ENCODE measurements at regions not wholly inside any gene's neighbourhood (a gene's known extent, or its start where the extent isn't known, plus 50 kb on each side); places are given as distances from the start of the nearest gene placed in this dataset.
"Not testable (repeated sequence)": the region's sequence is repeated elsewhere in the genome, so short reads cannot be mapped to it uniquely, and the experiment has no call there.

DNA sequence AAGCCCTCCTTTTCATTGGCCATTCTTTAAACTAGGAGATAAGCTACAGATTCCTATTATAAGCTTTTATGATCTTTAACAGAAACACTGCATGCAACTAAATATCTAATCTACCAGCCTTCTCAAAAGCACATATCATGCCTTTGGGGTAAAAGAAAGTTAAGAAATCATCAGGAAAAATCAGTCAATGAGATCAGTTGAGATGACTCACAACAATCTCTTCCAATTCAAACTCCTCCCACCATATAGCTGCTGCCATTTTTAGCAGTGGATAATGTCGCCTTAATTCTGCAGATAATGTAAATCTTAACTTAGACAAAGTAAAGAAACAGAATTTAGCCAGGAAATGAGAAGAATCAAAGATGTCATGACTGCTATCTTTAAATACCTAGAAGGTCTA is 135.2 kb upstream of the BCL6 start:
- H3K4me1 Mint-ChIP-seq (ENCODE audit: low read depth in 2 of 2) = peaks cover 0 to 7% of the 10 kb centered on the region in 2 donors
- H3K9me3 Mint-ChIP-seq = peaks cover 3% of the 10 kb centered on the region
- H3K27me3 Mint-ChIP-seq = peaks cover 0 to 2% of the 10 kb centered on the region in 2 donors
- H3K27ac Mint-ChIP-seq = no peak overlapping the region
- ATAC-seq (no peak), DNase-seq (ENCODE audit: low spot score) (no peak)
- H3K36me3 Mint-ChIP-seq = no peaks in the 10 kb centered on the region
- no peak overlapping the region for H3K4me3 Mint-ChIP-seq

DNA sequence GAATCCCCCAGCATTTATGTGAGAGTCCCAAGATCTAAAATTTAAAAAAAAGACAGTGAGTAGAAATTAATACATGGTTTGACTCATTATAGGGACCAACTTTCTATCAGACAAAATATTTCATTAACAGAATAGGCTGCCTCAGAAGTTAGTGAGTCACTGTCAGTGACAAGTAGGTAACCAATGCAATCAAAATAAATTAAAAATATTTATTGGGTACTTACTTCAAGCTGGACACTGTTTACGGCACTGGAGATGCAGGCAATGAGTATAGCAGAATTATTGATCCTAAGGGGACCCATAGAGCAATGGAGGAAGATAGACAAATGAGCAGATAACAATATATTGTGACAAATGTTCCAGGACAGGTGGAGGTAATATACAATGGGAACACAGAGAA is 135.6 kb upstream of the BCL6 start:
- H3K27me3 Mint-ChIP-seq = peaks cover 0 to 2% of the 10 kb centered on the region in 2 donors
- no peak for ATAC-seq

DNA sequence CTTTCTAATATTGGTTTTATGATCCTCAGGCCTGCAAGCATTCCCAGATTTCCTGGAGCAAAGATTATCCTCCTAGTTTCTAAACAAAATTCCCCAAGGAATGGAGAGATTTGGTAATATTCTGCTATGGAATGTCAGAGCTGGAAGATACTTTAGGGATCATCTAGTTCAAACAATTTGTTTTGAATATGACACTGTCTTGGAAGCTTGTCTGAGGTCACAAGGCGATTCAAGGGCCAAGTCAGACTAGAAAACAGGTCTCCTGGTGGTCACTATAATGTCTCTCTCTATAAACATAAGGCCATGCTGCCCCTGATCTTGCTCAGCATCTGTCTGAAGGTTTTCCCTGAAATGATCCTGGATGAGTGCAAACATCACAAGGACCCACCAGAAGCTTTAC is 143.4 kb upstream of the BCL6 start:
- Mint-ChIP-seq H3K9me3 (no peaks in the 10 kb centered on the region), H3K4me1 (ENCODE audit: low read depth in 2 of 2) (peaks cover 13 to 26% of the 10 kb centered on the region in 2 donors), H3K36me3 (no peaks in the 10 kb centered on the region), H3K27ac (no peak overlapping the region), H3K27me3 (peaks cover 0 to under 1% of the 10 kb centered on the region in 2 donors), H3K4me3 (no peak overlapping the region)
- ATAC-seq (no peak), DNase-seq (ENCODE audit: low spot score) (no peak)

More for the DNA sequence above, 135.6 kb upstream of the BCL6 start:
- Mint-ChIP-seq H3K9me3 (peaks cover 3% of the 10 kb centered on the region), H3K27ac (no peak overlapping the region), H3K4me3 (no peak overlapping the region), H3K36me3 (no peaks in the 10 kb centered on the region), H3K4me1 (ENCODE audit: low read depth in 2 of 2) (peaks cover 0 to 7% of the 10 kb centered on the region in 2 donors)
- no peak for DNase-seq (ENCODE audit: low spot score)

DNA sequence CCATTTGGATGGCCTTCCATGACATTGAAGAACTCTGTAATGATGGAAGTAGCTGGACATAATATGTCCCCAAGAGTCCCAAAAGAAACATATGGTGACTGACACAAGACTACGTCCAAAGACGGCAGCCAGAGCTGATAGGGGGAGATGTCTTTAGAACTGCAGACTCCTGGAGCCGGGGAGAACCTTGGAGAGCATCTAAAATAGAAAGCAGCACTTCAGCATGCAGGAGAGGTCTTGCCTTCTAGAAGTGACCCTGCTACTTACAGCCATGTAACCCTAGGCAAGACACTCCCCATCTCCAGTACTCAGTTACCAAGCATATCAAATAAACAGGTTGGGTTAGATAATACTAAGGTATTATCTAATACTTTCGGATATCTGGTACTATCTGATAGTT is 143.8 kb upstream of the BCL6 start:
- no peak for ATAC-seq
- no peaks in the 10 kb centered on the region for H3K36me3 Mint-ChIP-seq

DNA sequence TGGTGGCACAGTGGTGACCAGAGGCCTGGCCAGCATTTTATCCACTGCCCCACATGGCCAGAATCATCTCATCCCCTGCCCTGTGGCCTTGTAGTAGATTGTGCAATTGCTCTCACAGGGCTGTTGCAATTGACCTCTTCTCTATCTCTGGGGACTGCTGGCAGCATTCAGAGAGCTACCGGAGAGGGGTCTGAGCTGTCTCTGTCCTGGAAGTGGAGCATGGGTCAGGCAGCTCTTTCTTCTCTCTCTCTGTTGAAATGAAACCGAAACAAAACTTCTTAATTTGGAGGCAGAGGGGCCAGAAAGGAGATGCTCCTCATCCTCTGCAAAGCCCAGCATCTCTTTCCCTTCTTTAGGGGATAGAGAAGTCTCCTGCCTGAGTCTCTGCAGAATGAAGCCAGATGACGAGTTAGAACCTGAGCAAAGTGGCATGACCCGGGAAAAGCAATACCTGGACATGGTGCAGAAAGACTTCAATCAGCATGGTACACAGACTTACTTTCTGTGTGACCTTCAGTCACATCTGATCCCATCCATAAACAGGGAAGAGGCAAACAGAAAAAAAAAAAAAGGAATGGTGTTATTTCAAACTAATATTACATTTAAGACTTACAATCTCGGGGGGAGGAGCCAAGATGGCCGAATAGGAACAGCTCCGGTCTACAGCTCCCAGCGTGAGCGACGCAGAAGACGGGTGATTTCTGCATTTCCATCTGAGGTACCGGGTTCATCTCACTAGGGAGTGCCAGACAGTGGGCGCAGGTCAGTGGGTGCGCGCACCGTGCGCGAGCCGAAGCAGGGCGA is 144.5 kb upstream of the BCL6 start:
- no peak for DNase-seq (ENCODE audit: low spot score)
- peaks cover 13 to 23% of the 10 kb centered on the region in 2 donors for H3K4me1 Mint-ChIP-seq (ENCODE audit: low read depth in 2 of 2)
- no peaks in the 10 kb centered on the region for H3K9me3 Mint-ChIP-seq
- H3K27me3 Mint-ChIP-seq = no peaks in the 10 kb centered on the region
- peak overlapping the region; percentile 39 for H3K4me3 Mint-ChIP-seq
- peak; percentile 62 to 83 for ATAC-seq
- H3K27ac Mint-ChIP-seq = peak overlapping the region in 1 of 2 donors; percentile 74
- H3K36me3 Mint-ChIP-seq = no peaks in the 10 kb centered on the region

More for the DNA sequence above, 143.8 kb upstream of the BCL6 start:
- Mint-ChIP-seq H3K27ac (peak overlapping the region in 1 of 2 donors; percentile 74), H3K4me3 (no peak overlapping the region), H3K27me3 (no peaks in the 10 kb centered on the region), H3K4me1 (ENCODE audit: low read depth in 2 of 2) (peaks cover 13 to 23% of the 10 kb centered on the region in 2 donors), H3K9me3 (no peaks in the 10 kb centered on the region)
- no peak for DNase-seq (ENCODE audit: low spot score)

DNA sequence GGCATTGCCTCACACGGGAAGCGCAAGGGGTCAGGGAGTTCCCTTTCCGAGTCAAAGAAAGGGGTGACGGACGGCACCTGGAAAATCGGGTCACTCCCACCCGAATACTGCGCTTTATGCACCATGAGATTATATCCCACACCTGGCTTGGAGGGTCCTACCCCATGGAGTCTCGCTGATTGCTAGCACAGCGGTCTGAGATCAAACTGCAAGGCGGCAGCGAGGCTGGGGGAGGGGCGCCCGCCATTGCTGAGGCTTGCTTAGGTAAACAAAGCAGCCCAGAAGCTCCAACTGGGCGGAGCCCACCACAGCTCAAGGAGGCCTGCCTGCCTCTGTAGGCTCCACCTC is 145.1 kb upstream of the BCL6 start:
- not testable (repeated sequence) for H3K9me3 Mint-ChIP-seq; DNase-seq (ENCODE audit: low spot score); H3K27me3 Mint-ChIP-seq; ATAC-seq; H3K4me3 Mint-ChIP-seq; H3K36me3 Mint-ChIP-seq
- Mint-ChIP-seq H3K4me1 (ENCODE audit: low read depth in 2 of 2) (peaks cover 13 to 23% of the 10 kb centered on the region in 2 donors), H3K27ac (peak overlapping the region in 1 of 2 donors; percentile 74)

DNA sequence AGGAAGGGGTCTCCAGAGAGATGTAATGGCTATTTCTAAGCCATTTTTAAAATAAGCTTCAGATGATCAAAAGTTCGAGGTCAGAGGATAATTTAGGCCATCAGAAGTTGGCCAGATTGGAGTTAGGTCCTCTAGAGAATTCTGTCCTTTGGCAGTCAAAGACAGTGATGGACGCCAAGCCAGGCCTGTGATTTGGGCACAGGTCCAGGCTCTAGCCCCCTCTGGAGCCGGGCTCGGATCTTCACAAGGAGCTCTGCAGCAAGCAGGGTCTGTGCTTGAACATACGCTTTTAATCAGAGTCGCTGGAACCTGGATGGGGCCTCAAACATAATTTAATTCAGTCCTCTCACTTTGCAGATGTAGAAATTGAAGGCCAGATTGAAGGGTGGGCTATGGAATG is 151.4 kb upstream of the BCL6 start:
- H3K9me3 Mint-ChIP-seq = no peaks in the 10 kb centered on the region
- no peak overlapping the region for H3K4me3 Mint-ChIP-seq
- H3K27me3 Mint-ChIP-seq = peaks cover 0 to 2% of the 10 kb centered on the region in 2 donors
- peaks cover 6 to 8% of the 10 kb centered on the region in 2 donors for H3K4me1 Mint-ChIP-seq (ENCODE audit: low read depth in 2 of 2)
- no peak for DNase-seq (ENCODE audit: low spot score)
- no peak overlapping the region for H3K27ac Mint-ChIP-seq
- no peaks in the 10 kb centered on the region for H3K36me3 Mint-ChIP-seq
- ATAC-seq = no peak

DNA sequence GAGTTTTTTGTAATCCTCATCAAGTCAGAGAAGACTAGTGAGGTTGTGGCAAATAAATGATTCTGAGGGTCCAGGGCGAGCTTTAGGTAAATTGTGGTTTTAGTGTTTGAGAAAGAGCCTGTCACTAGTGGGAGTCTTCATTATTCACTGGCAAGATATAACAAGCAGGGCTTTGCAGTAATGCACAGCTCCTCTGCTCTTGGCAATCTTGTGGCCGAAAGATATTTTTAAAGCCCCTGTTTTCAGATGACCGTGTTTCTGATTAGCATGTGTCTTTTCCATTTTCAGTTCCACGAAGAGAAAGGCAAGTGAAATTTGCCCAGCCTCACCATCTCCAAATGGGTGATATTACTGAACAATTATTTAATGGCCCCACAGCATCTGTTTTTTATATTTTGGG is 154.0 kb upstream of the BCL6 start:
- Mint-ChIP-seq H3K4me3 (no peak overlapping the region), H3K9me3 (no peaks in the 10 kb centered on the region), H3K36me3 (no peaks in the 10 kb centered on the region), H3K27me3 (peaks cover 0 to 2% of the 10 kb centered on the region in 2 donors), H3K27ac (no peak overlapping the region), H3K4me1 (ENCODE audit: low read depth in 2 of 2) (peaks cover 10 to 16% of the 10 kb centered on the region in 2 donors)
- no peak for DNase-seq (ENCODE audit: low spot score)
- ATAC-seq = no peak

DNA sequence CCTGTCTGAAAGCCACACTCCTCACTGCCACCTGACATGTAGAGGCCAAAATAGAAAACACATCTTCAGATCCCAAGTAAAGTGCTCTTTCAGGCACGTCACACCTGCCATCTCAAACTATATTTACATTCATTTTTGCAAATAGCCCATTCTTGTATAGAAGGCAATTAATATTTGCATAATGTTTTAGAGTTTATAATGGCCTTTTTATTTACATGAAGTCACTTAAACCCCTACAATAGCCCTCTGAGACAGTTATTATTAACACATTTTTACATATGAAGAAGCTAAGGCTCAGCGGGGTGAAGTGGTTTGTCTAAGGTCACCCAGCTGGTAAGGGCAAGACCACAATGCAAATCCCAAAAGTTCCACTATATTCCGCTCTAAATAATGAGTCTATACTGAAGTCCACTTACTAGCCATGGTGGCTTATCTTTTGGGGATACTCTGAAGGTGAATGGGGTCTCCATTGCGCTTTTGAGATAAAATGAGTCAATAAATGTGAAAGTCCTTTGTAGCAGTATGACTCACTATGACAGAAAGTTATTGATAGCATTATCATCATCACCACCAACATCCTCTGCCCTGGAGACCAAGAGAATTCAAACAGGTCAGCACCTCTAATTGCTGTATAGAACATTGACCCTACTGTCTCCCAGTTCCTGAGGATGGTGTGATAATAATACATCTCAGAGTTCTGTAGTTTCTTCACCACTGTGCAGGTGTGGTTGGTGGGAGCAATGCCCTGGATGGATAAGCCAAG is 155.9 kb upstream of the BCL6 start:
- peaks cover 10 to 16% of the 10 kb centered on the region in 2 donors for H3K4me1 Mint-ChIP-seq (ENCODE audit: low read depth in 2 of 2)
- ATAC-seq = peak; percentile 54 to 63

DNA sequence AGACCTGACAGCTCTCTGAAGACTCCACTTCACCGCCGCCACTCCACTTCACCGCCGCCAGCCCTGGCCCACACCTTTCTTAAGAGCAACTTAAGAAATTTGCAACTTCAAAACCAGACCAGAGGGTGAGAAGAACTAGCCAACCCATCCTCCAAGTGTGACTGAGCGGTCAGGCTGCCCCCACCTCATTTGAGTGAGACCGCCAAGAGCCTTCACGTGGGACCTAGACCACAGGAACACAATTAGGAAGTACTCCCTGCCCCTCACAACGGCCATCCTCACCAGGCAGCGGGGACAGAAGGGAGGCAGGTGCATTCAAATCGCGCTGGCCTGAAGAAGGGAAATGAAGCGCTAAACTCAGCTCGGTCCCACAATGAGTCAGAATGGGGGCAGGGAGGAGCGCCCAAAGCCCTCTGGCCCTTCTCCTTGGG is 156.8 kb upstream of the BCL6 start:
- Mint-ChIP-seq H3K9me3 (no peaks in the 10 kb centered on the region), H3K27me3 (peaks cover 0 to 2% of the 10 kb centered on the region in 2 donors), H3K36me3 (no peaks in the 10 kb centered on the region), H3K27ac (peak overlapping the region in 1 of 2 donors; percentile 72), H3K4me1 (ENCODE audit: low read depth in 2 of 2) (peaks cover 10 to 16% of the 10 kb centered on the region in 2 donors), H3K4me3 (peak overlapping the region; percentile 60)
- peak; percentile 65 for DNase-seq (ENCODE audit: low spot score)
- peak; percentile 71 to 85 for ATAC-seq

More for the DNA sequence above, 155.9 kb upstream of the BCL6 start:
- no peak for DNase-seq (ENCODE audit: low spot score)
- H3K9me3 Mint-ChIP-seq = no peaks in the 10 kb centered on the region
- peak overlapping the region; percentile 60 for H3K4me3 Mint-ChIP-seq
- H3K27ac Mint-ChIP-seq = peak overlapping the region in 1 of 2 donors; percentile 72
- no peaks in the 10 kb centered on the region for H3K36me3 Mint-ChIP-seq
- H3K27me3 Mint-ChIP-seq = peaks cover 0 to 2% of the 10 kb centered on the region in 2 donors

DNA sequence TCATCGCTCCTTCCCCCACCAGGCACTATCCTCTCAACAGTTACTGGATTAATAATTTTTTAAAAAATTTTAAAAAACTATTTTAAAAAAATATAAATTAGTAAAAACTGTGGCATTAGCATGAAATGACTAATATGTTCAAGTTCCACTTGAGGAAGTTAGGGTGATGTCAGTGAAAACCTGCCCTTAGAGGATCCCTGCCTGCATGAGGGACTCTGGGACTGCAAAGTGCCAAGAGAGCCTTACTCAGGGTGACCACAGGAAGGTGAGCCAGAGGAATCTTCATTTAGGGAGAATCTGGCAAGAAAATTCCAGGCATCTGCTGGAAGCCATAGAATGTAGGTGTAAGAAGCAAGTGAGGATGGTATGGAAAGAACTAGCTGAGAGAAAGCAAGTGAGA is 157.7 kb upstream of the BCL6 start:
- no peak overlapping the region for H3K4me3 Mint-ChIP-seq
- no peak overlapping the region for H3K27ac Mint-ChIP-seq
- H3K9me3 Mint-ChIP-seq = no peaks in the 10 kb centered on the region
- peaks cover 10 to 16% of the 10 kb centered on the region in 2 donors for H3K4me1 Mint-ChIP-seq (ENCODE audit: low read depth in 2 of 2)
- H3K36me3 Mint-ChIP-seq = no peaks in the 10 kb centered on the region
- no peak for DNase-seq (ENCODE audit: low spot score)
- peaks cover 0 to 2% of the 10 kb centered on the region in 2 donors for H3K27me3 Mint-ChIP-seq
- ATAC-seq = no peak

DNA sequence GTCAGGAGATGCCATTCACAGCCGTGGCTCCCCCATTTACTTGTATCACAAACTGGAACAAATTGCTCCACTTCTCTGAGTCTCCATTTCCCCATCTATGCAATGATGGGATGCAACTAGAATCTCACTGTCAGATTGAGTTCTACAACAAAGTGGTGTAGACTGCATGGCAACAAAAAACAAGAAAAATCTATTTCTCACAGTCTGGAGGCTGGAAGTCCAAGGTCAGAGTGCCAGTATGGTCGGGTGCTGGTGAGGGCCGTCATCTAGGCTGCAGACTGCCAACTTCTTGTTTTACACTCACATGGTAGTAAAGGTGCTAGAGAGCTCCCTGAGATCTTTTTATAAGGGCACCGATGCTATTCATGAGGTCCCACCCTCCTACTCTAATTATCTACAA is 158.4 kb upstream of the BCL6 start:
- no peaks in the 10 kb centered on the region for H3K9me3 Mint-ChIP-seq
- no peak overlapping the region for H3K4me3 Mint-ChIP-seq
- ATAC-seq (no peak), DNase-seq (ENCODE audit: low spot score) (no peak)
- no peak overlapping the region for H3K27ac Mint-ChIP-seq
- H3K36me3 Mint-ChIP-seq = no peaks in the 10 kb centered on the region
- H3K27me3 Mint-ChIP-seq = peaks cover 0 to 2% of the 10 kb centered on the region in 2 donors
- H3K4me1 Mint-ChIP-seq (ENCODE audit: low read depth in 2 of 2) = peaks cover 10 to 16% of the 10 kb centered on the region in 2 donors

DNA sequence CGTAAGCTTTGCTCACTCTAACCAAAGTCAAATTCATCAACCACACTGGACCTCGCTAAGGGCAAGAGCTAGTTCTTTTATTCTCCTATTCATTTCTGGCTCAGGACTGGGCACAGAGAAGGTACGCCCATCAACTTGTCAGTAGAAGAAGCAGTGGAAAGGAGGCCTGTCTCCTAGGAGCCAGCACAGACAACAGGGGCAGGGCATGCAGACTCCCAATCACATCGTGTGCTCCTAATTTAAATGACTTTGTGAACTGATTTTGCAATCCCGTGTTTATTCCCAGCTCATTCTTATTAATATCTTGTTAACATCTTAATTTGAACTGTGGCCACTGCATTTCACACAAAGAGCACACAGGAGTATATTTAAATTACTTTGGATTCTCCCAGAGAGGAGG is 161.1 kb upstream of the BCL6 start:
- Mint-ChIP-seq H3K4me1 (ENCODE audit: low read depth in 2 of 2) (peaks cover 11 to 12% of the 10 kb centered on the region in 2 donors), H3K36me3 (no peaks in the 10 kb centered on the region), H3K27me3 (no peaks in the 10 kb centered on the region), H3K9me3 (no peaks in the 10 kb centered on the region), H3K27ac (no peak overlapping the region), H3K4me3 (no peak overlapping the region)
- ATAC-seq (no peak), DNase-seq (ENCODE audit: low spot score) (no peak)

DNA sequence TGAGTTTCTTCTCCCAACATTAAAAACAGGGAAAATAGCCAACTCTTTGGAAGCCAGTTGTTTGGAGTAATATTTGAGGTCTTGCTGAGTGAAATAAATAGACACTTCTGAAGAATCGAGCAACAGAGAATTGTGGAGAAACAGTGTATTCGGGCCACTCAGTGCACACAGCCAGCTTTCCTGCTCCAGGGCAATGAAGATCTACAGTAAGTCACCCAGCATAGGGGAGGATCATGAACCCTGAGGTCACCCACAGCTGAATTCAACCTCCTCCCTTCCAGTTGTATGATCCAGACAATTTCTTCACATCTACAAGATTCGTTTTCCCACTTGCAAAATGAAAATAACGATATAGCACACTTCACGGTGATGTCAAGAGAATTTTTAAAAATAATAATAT is 161.7 kb upstream of the BCL6 start:
- H3K4me3 Mint-ChIP-seq = no peak overlapping the region
- no peaks in the 10 kb centered on the region for H3K36me3 Mint-ChIP-seq
- no peak overlapping the region for H3K27ac Mint-ChIP-seq
- H3K27me3 Mint-ChIP-seq = no peaks in the 10 kb centered on the region
- DNase-seq (ENCODE audit: low spot score) = no peak
- no peaks in the 10 kb centered on the region for H3K9me3 Mint-ChIP-seq
- H3K4me1 Mint-ChIP-seq (ENCODE audit: low read depth in 2 of 2) = peaks cover 6 to 8% of the 10 kb centered on the region in 2 donors
- no peak for ATAC-seq
